Endothelial cell of umbilical vein (primary cell): ENCODE measurements at regions not wholly inside any gene's neighbourhood (a gene's known extent, or its start where the extent isn't known, plus 50 kb on each side); places are given as distances from the start of the nearest gene placed in this dataset.

Experiments used
- BruUV-seq: library from RNA; stranded (reverse); fragments of 400-500 nt; replicated peaks from 2 replicates; lab custom pipeline; 2021; lab: Mats Ljungman, UMichigan
- CTCF ChIA-PET: fragments of 300-600, 350-600 bp; sonication (Branson Sonifier 250); formaldehyde crosslinking; loops from one replicate; lab custom pipeline; 2021; ENCODE audit warnings: antibody characterized with exemption, inconsistent platforms; lab: Charles Lee
- POLR2A ChIA-PET: fragments of 300-600, 350-600 bp; sonication (Branson Sonifier 250); formaldehyde crosslinking; loops from one replicate; lab custom pipeline; 2021; ENCODE audit warnings: antibody characterized with exemption, inconsistent platforms; lab: Charles Lee
- DNase-seq: peaks from one replicate; pipeline ENCODE4 v3.0.0-alpha.2; 2011; ENCODE audit warnings: low read depth, low spot score
- FAIRE-seq: peaks from 2 replicates; lab custom pipeline; 2011; peaks lifted over from hg19 to GRCh38; lab: Jason Lieb, UNC
- H2AFZ ChIP-seq: 2 replicates; pipeline ENCODE4 v1.6.0; 2012; ENCODE audit warnings: low read depth, low read length, control low read depth, inconsistent platforms
- H3K27ac ChIP-seq: 2 replicates; pipeline ENCODE4 v1.5.1; 2011; ENCODE audit warnings: low read depth, mild to moderate bottlenecking, control low read depth, low read length, moderate library complexity; ENCODE audit not compliant: insufficient read depth
- H3K27me3 ChIP-seq, 2 experiments: 2 replicates each; pipeline versions ENCODE4 v1.6.0 to v1.6.1; 2011; ENCODE audit warnings: low read length in 2 of 2, mixed read lengths in 1 of 2; ENCODE audit not compliant: control insufficient read depth in 2 of 2, insufficient read depth in 2 of 2
- H3K36me3 ChIP-seq, 2 experiments: 2 replicates in 1 of 2; 3 replicates in 1 of 2; pipeline ENCODE4 v1.5.1; 2011; ENCODE audit warnings: low read length in 2 of 2, mild to moderate bottlenecking in 1 of 2, moderate library complexity in 1 of 2; ENCODE audit not compliant: control insufficient read depth in 2 of 2, insufficient read depth in 2 of 2; ENCODE audit errors: extremely low read depth in 1 of 2
- H3K4me1 ChIP-seq: 3 replicates; pipeline ENCODE4 v1.5.1; 2011; ENCODE audit warnings: mild to moderate bottlenecking, low read length; ENCODE audit not compliant: control insufficient read depth, insufficient read depth; ENCODE audit errors: extremely low read depth
- H3K4me2 ChIP-seq: 2 replicates; pipeline ENCODE4 v1.6.1; 2011; ENCODE audit warnings: low read length, control low read depth, mixed read lengths; ENCODE audit not compliant: insufficient read depth
- H3K4me3 ChIP-seq, 3 experiments: fragments of 200-600 bp in 1 of 3; sonication (generic), shearing (Covaris generic) in 1 of 3; replicated peaks in 1 of 3; 2 replicates each; pipeline ENCODE4 v1.5.1; 2011 to 2016; ENCODE audit warnings: control low read depth in 3 of 3, low read length in 3 of 3, mild to moderate bottlenecking in 2 of 3, inconsistent platforms in 1 of 3, low read depth in 1 of 3, moderate library complexity in 1 of 3; ENCODE audit not compliant: insufficient read depth in 1 of 3
- H3K79me2 ChIP-seq: 2 replicates; pipeline ENCODE4 v1.6.0; 2012; ENCODE audit warnings: low read length, inconsistent platforms; ENCODE audit not compliant: control insufficient read depth, insufficient read depth
- H3K9ac ChIP-seq: replicated peaks from 2 replicates; pipeline ENCODE3; 2011; ENCODE audit warnings: low read length, control low read depth; ENCODE audit not compliant: insufficient read depth; ENCODE audit errors: extremely low read depth
- H3K9me1 ChIP-seq: replicated peaks from 3 replicates; pipeline ENCODE4 v1.6.0; 2011; ENCODE audit warnings: mild to moderate bottlenecking, low read length; ENCODE audit not compliant: control insufficient read depth, insufficient read depth; ENCODE audit errors: extremely low read depth
- H3K9me3 ChIP-seq: replicated peaks from 2 replicates; pipeline ENCODE4 v1.5.1; 2012; ENCODE audit warnings: low read length, inconsistent platforms; ENCODE audit not compliant: control insufficient read depth, insufficient read depth
- H4K20me1 ChIP-seq: replicated peaks from 2 replicates; pipeline ENCODE3; 2011; ENCODE audit warnings: mild to moderate bottlenecking, low read length; ENCODE audit not compliant: control insufficient read depth, insufficient read depth; ENCODE audit errors: extremely low read depth
- CTCF ChIP-seq, 2 donors: IDR thresholded peaks; 1 replicate in 1 of 2; 2 replicates in 1 of 2; pipeline ENCODE4 v1.5.1; 2011; ENCODE audit warnings: low read length in 2 of 2, mild to moderate bottlenecking in 2 of 2, moderate library complexity in 2 of 2, control low read depth in 1 of 2, inconsistent platforms in 1 of 2, low read depth in 1 of 2; ENCODE audit not compliant: insufficient read depth in 1 of 2; ENCODE audit errors: extremely low read depth in 1 of 2
- EZH2 ChIP-seq: IDR thresholded peaks from 2 replicates; pipeline ENCODE4 v1.6.1; 2012; ENCODE audit warnings: borderline replicate concordance, low read depth, mild to moderate bottlenecking, moderate library complexity, low read length, inconsistent platforms; ENCODE audit not compliant: severe bottlenecking
- FOS ChIP-seq: IDR thresholded peaks from 2 replicates; pipeline ENCODE4 v1.6.1; 2011; ENCODE audit warnings: mild to moderate bottlenecking, low read length, moderate library complexity, borderline replicate concordance; ENCODE audit not compliant: insufficient read depth
- GATA2 ChIP-seq: IDR thresholded peaks from 2 replicates; pipeline ENCODE4 v1.7.0; 2011; ENCODE audit warnings: low read depth, mild to moderate bottlenecking, moderate library complexity, mixed read lengths, low read length; ENCODE audit not compliant: insufficient read length, insufficient read depth
- JUN ChIP-seq: IDR thresholded peaks from 2 replicates; pipeline ENCODE4 v1.6.1; 2011; ENCODE audit warnings: borderline replicate concordance, low read depth; ENCODE audit not compliant: insufficient read length, insufficient read depth
- MAX ChIP-seq: IDR thresholded peaks from 2 replicates; pipeline ENCODE4 v1.6.1; 2011; ENCODE audit not compliant: insufficient read depth, insufficient read length
- MYC ChIP-seq: IDR thresholded peaks from one replicate; pipeline ENCODE4 v1.6.1; 2011; ENCODE audit warnings: mild to moderate bottlenecking, low read depth, low read length
- POLR2A ChIP-seq: IDR thresholded peaks from 2 replicates; pipeline ENCODE4 v1.6.1; 2012; ENCODE audit warnings: low read depth, mild to moderate bottlenecking, control low read depth, low read length
- POLR2AphosphoS5 ChIP-seq: IDR thresholded peaks from 2 replicates; pipeline ENCODE4 v1.6.1; 2012; ENCODE audit warnings: low read depth, mild to moderate bottlenecking, control low read depth, low read length, moderate library complexity; ENCODE audit not compliant: insufficient read depth
- dilution Hi-C: fragments of 300-500 bp; cut with MboI; formaldehyde crosslinking; loops from one replicate; pipeline ENCODE4 v1.15.0; 2019; ENCODE audit warnings: low sequenced_read_pairs; ENCODE audit not compliant: extremely low pct_ligation_motif_present
- intact Hi-C: fragments of 100-400 bp; cut with micrococcal nuclease; formaldehyde crosslinking; loops from one replicate; pipeline ENCODE4 v1.10.0; 2022

GRCh38 chr5:135654761-135655467 lies 76.1 kb upstream of the CXCL14 start:
- Histone ChIP-seq H3K4me2 (no peak overlapping the region), H2AFZ (no peak overlapping the region), H3K9ac (no peak overlapping the region), H3K27me3 (no peaks in the 10 kb centered on the region), H3K36me3 (no peaks in the 10 kb centered on the region), H4K20me1 (no peaks in the 10 kb centered on the region), H3K4me3 (no peak overlapping the region), H3K9me3 (no peaks in the 10 kb centered on the region), H3K79me2 (no peaks in the 10 kb centered on the region), H3K9me1 (no peaks in the 10 kb centered on the region), H3K27ac (no peak overlapping the region), H3K4me1 (no peaks in the 10 kb centered on the region)
- ChIA-PET CTCF (no interaction called here), POLR2A (no interaction called here)
- dilution Hi-C loops (no loop called here), intact Hi-C loops (no loop called here)
- DNase-seq (no peak), FAIRE-seq (no peak)
- no peak for TF ChIP-seq FOS
- TF ChIP-seq MYC, result no peak
- no peak for TF ChIP-seq CTCF (IDR thresholded peaks at IDR 0.05; ENCODE audit: extremely low read depth in 1 of 2, insufficient read depth in 1 of 2, low read depth in 1 of 2, low read length in 2 of 2)
- BruUV-seq, result no TSS peak

- CTCF ChIA-PET, result no interaction called here
- dilution Hi-C loops, result no loop called here
- H3K27ac ChIP-seq, result no peak overlapping the region
- no peaks in the 10 kb centered on the region for H3K79me2 ChIP-seq
- intact Hi-C loops, result no loop called here
- POLR2A ChIA-PET, result no interaction called here
- no peaks in the 10 kb centered on the region for H3K4me1 ChIP-seq
- no peaks in the 10 kb centered on the region for H3K9me3 ChIP-seq
- DNase-seq (no peak), FAIRE-seq (no peak)
- H3K9ac ChIP-seq, result no peak overlapping the region
- H3K4me2 ChIP-seq, result no peak overlapping the region
- H3K9me1 ChIP-seq, result no peaks in the 10 kb centered on the region
- H3K27me3 ChIP-seq, result no peaks in the 10 kb centered on the region
- no peaks in the 10 kb centered on the region for H4K20me1 ChIP-seq
- no peak overlapping the region for H3K4me3 ChIP-seq
- no peak for TF ChIP-seq GATA2
- TF ChIP-seq CTCF (IDR thresholded peaks at IDR 0.05; ENCODE audit: extremely low read depth in 1 of 2, insufficient read depth in 1 of 2, low read depth in 1 of 2, low read length in 2 of 2), result no peak
- no peak for TF ChIP-seq FOS
- no peak for TF ChIP-seq POLR2AphosphoS5
- no peak for TF ChIP-seq MAX
- TF ChIP-seq EZH2, result no peak
- TF ChIP-seq JUN, result no peak
- no peak for TF ChIP-seq MYC
- no peak for TF ChIP-seq POLR2A
- BruUV-seq, result no TSS peak
- no peaks in the 10 kb centered on the region for H3K36me3 ChIP-seq
- H2AFZ ChIP-seq, result no peak overlapping the region
Observed at GRCh38 chr5:135651156-135651555, 72.4 kb upstream of the CXCL14 start.
